OCI-LY7 (cell line): ENCODE measurements at regions not wholly inside any gene's neighbourhood (a gene's known extent, or its start where the extent isn't known, plus 50 kb on each side); places are given as distances from the start of the nearest gene placed in this dataset.

Experiments used
- BruUV-seq: library from RNA; stranded (reverse); fragments of 400-500 nt; replicated peaks from 2 replicates; lab custom pipeline; 2021; lab: Mats Ljungman, UMichigan
- CTCF ChIA-PET: fragments of 300-600 bp; sonication (Branson Sonifier 250); formaldehyde crosslinking; loops from one replicate; lab custom pipeline; 2022; ENCODE audit warnings: antibody characterized with exemption; ENCODE audit not compliant: unreplicated experiment; lab: Charles Lee
- POLR2A ChIA-PET: fragments of 300-600 bp; sonication (Branson Sonifier 250); formaldehyde crosslinking; loops from one replicate; lab custom pipeline; 2022; ENCODE audit warnings: antibody characterized with exemption; lab: Charles Lee
- DNase-seq: peaks from one replicate; pipeline ENCODE4 v3.0.0-alpha.2; 2015; ENCODE audit warnings: low spot score
- H2AFZ ChIP-seq: fragments of 200-600 bp; sonication (generic), shearing (Covaris generic); 2 replicates; pipeline ENCODE4 v1.6.1; 2014; ENCODE audit warnings: mild to moderate bottlenecking, antibody characterized with exemption, low read length, moderate library complexity
- H3K27ac ChIP-seq: fragments of 200-600 bp; sonication (generic); 2 replicates; pipeline ENCODE4 v1.5.1; 2014; ENCODE audit warnings: mixed run types, low read depth, mild to moderate bottlenecking, moderate library complexity, low read length, inconsistent platforms; ENCODE audit not compliant: poor library complexity, severe bottlenecking
- H3K36me3 ChIP-seq: fragments of 200-600 bp; sonication (generic); 2 replicates; pipeline ENCODE4 v1.6.1; 2014; ENCODE audit warnings: mild to moderate bottlenecking, antibody characterized with exemption, low read length, moderate library complexity, mixed read lengths; ENCODE audit not compliant: insufficient read depth
- H3K4me1 ChIP-seq: fragments of 200-600 bp; sonication (generic); 2 replicates; pipeline ENCODE4 v1.5.1; 2014; ENCODE audit warnings: mild to moderate bottlenecking, low read length; ENCODE audit not compliant: insufficient read depth, poor library complexity, severe bottlenecking
- H3K4me2 ChIP-seq: fragments of 200-600 bp; sonication (generic); 2 replicates; pipeline ENCODE4 v1.6.1; 2014; ENCODE audit warnings: mild to moderate bottlenecking, low read length
- H3K4me3 ChIP-seq: fragments of 200-600 bp; sonication (generic); 2 replicates; pipeline ENCODE4 v1.5.1; 2014; ENCODE audit warnings: mild to moderate bottlenecking, low read depth, low read length; ENCODE audit not compliant: poor library complexity, severe bottlenecking
- H3K79me2 ChIP-seq: fragments of 200-600 bp; sonication (generic); 2 replicates; pipeline ENCODE4 v1.6.1; 2016; ENCODE audit warnings: low read depth, mild to moderate bottlenecking, low read length, moderate library complexity, mixed read lengths; ENCODE audit not compliant: insufficient read depth
- H3K9me2 ChIP-seq: fragments of 200-600 bp; sonication (generic); 2 replicates; pipeline ENCODE4 v1.6.1; 2016; ENCODE audit warnings: mild to moderate bottlenecking, low read length, mixed read lengths; ENCODE audit not compliant: insufficient read depth
- H3K9me3 ChIP-seq: fragments of 200-600 bp; sonication (generic); 2 replicates; pipeline ENCODE4 v1.6.1; 2014; ENCODE audit warnings: mild to moderate bottlenecking, mixed run types, low read length, mixed read lengths
- H4K20me1 ChIP-seq: fragments of 200-600 bp; sonication (generic); 2 replicates; pipeline ENCODE4 v1.6.1; 2014; ENCODE audit warnings: mild to moderate bottlenecking, antibody characterized with exemption, low read length, moderate library complexity, mixed read lengths; ENCODE audit not compliant: insufficient read depth
- EZH2phosphoT487 ChIP-seq: fragments of 200-600 bp; sonication (generic); IDR thresholded peaks from 2 replicates; pipeline ENCODE4 v1.6.1; 2018; ENCODE audit warnings: low read depth, borderline replicate concordance, mild to moderate bottlenecking, mixed run types, antibody characterized with exemption, low read length, moderate library complexity, mixed read lengths
- intact Hi-C: fragments of 100-400 bp; cut with micrococcal nuclease; formaldehyde crosslinking; loops from one replicate; pipeline ENCODE4 v1.10.0; 2022; ENCODE audit not compliant: unreplicated experiment
- TF ChIP-seq, protein P1 (sequence below): fragments of 200-600 bp; sonication (generic); conservative IDR thresholded peaks from 2 replicates; pipeline ENCODE4 v1.5.1; 2014; ENCODE audit warnings: mild to moderate bottlenecking, antibody characterized with exemption, low read length, moderate library complexity, mixed read lengths

DNA sequence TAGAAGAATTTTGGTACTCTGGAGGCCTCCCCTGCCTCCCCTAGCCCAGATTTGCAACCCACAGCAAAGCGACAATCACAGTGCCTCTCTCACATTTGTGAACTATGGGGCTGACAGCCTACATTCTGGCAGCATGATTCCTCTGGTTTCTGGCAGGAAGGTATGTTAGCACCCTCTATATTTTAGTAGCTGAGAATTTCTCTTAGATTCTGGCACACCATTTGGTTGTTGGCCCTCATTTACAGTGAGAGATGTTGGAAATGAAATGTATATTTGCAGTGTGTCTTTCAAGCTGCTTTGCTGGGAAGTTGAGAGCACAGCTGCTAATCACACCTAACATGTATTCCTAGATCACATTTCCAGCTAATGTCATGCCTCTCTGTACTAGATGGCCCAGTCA, 735.0 kb downstream of the FGF9 start:
- H3K4me2 ChIP-seq, result no peak overlapping the region
- ChIA-PET POLR2A (interaction anchor here (1.4 kb wide), 1 partner anchor 14 kb away, joined by 3 read pairs; no protein-coding TSS in a partner anchor), CTCF (no interaction called here)
- no peaks in the 10 kb centered on the region for H3K79me2 ChIP-seq
- H2AFZ ChIP-seq, result no peak overlapping the region
- H3K4me3 ChIP-seq, result no peak overlapping the region
- no peaks in the 10 kb centered on the region for H4K20me1 ChIP-seq
- H3K4me1 ChIP-seq, result no peaks in the 10 kb centered on the region
- H3K9me2 ChIP-seq, result no peaks in the 10 kb centered on the region
- no peak for DNase-seq
- H3K36me3 ChIP-seq, result no peaks in the 10 kb centered on the region
- H3K9me3 ChIP-seq, result no peaks in the 10 kb centered on the region
- H3K27ac ChIP-seq, result no peak overlapping the region
- intact Hi-C loops, result no loop called here
- BruUV-seq, result no TSS peak
- no peak for TF ChIP-seq EZH2phosphoT487
- TF ChIP-seq, protein P1, sequence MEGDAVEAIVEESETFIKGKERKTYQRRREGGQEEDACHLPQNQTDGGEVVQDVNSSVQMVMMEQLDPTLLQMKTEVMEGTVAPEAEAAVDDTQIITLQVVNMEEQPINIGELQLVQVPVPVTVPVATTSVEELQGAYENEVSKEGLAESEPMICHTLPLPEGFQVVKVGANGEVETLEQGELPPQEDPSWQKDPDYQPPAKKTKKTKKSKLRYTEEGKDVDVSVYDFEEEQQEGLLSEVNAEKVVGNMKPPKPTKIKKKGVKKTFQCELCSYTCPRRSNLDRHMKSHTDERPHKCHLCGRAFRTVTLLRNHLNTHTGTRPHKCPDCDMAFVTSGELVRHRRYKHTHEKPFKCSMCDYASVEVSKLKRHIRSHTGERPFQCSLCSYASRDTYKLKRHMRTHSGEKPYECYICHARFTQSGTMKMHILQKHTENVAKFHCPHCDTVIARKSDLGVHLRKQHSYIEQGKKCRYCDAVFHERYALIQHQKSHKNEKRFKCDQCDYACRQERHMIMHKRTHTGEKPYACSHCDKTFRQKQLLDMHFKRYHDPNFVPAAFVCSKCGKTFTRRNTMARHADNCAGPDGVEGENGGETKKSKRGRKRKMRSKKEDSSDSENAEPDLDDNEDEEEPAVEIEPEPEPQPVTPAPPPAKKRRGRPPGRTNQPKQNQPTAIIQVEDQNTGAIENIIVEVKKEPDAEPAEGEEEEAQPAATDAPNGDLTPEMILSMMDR, result no peak

DNA sequence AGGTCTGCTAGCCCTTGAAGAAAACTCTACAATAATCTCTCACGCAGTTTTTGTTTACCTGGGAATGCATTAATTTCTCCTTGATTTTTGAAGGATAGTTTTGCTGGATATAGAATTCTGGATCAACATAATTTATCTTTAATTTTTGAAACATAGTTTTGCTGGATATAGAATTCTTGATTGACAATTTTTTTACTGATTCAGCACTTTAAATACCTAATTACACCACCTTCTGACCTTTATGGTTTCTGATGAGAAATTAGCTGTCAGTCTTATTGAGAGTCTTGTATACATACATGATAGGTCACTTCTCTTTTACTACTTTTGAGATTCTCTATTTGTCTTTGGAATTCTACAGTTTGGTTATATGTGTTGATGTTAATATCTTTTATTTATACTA, 741.6 kb downstream of the FGF9 start:
- Histone ChIP-seq H4K20me1 (no peaks in the 10 kb centered on the region), H3K4me2 (no peak overlapping the region), H3K4me3 (no peak overlapping the region), H3K27ac (no peak overlapping the region), H3K79me2 (no peaks in the 10 kb centered on the region), H3K36me3 (no peaks in the 10 kb centered on the region), H3K4me1 (no peaks in the 10 kb centered on the region), H3K9me3 (peaks cover 9% of the 10 kb centered on the region; the same call in 1 of the 2 replicates), H3K9me2 (no peaks in the 10 kb centered on the region), H2AFZ (no peak overlapping the region)
- CTCF ChIA-PET, result no interaction called here
- no peak for TF ChIP-seq EZH2phosphoT487
- TF ChIP-seq, protein P1, result no peak
- POLR2A ChIA-PET, result no interaction called here
- no TSS peak for BruUV-seq
- no peak for DNase-seq
- intact Hi-C loops, result no loop called here

DNA sequence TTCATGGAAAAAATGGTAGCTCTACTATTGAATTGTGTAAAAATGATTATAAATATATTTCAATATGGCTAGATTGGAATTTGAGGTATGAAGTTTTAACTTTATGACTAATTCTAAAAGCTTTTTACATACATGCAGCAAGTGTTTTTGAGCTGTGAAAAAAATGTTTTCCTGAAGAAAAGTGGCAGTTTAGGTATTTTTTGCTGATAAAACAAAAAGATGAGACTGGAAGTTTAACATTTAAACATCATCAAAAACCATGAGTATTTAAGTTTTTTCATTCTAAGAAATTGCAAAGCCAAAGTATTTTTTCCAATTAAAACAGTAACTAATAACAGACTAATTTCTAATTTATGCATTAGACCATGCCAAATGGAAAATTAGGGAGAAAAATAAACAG, 751.1 kb downstream of the FGF9 start:
- Histone ChIP-seq H3K79me2 (no peaks in the 10 kb centered on the region), H3K4me1 (no peaks in the 10 kb centered on the region)
- BruUV-seq, result no TSS peak

More for the DNA sequence above, 751.1 kb downstream of the FGF9 start:
- Histone ChIP-seq H3K27ac (no peak overlapping the region), H3K9me3 (no peaks in the 10 kb centered on the region), H2AFZ (no peak overlapping the region), H3K36me3 (no peaks in the 10 kb centered on the region), H3K4me2 (no peak overlapping the region), H3K4me3 (no peak overlapping the region), H3K9me2 (no peaks in the 10 kb centered on the region), H4K20me1 (no peaks in the 10 kb centered on the region)
- POLR2A ChIA-PET, result no interaction called here
- intact Hi-C loops, result no loop called here
- no peak for TF ChIP-seq EZH2phosphoT487
- TF ChIP-seq, protein P1, result no peak
- DNase-seq, result no peak
- CTCF ChIA-PET, result no interaction called here
